Lung (tissue), 11 donors: ENCODE measurements at regions not wholly inside any gene's neighbourhood (a gene's known extent, or its start where the extent isn't known, plus 50 kb on each side); places are given as distances from the start of the nearest gene placed in this dataset.
"Not testable (repeated sequence)": the region's sequence is repeated elsewhere in the genome, so short reads cannot be mapped to it uniquely, and the experiment has no call there.

Experiments
- ATAC-seq: fragments of 200-7000 bp; cut with Tn5 transposase; one replicate; pipeline ENCODE4 v1.9.1; 2020; ENCODE audit warnings: moderate number of reproducible peaks; ENCODE audit not compliant: insufficient read depth, low FRiP score
- DNase-seq, 3 donors: peaks; one replicate each; pipeline ENCODE4 v3.0.0-alpha.2; 2013 to 2017
- H3K27ac ChIP-seq, 2 donors: one replicate each; pipeline ENCODE4 v1.5.1; 2013; ENCODE audit warnings: mild to moderate bottlenecking in 2 of 2, moderate library complexity in 2 of 2, control low read depth in 1 of 2, inconsistent platforms in 1 of 2, low read depth in 1 of 2, low read length in 1 of 2
- H3K27me3 ChIP-seq, 3 donors: one replicate each; pipeline ENCODE4 v1.5.1; 2013; ENCODE audit warnings: low read length in 2 of 3; ENCODE audit not compliant: control insufficient read depth in 3 of 3, insufficient read depth in 3 of 3
- H3K36me3 ChIP-seq, 4 donors: one replicate each; pipeline ENCODE4 v1.5.1; 2013; ENCODE audit warnings: low read length in 4 of 4, mild to moderate bottlenecking in 1 of 4, moderate library complexity in 1 of 4; ENCODE audit not compliant: control insufficient read depth in 4 of 4, insufficient read depth in 4 of 4
- H3K4me1 ChIP-seq, 5 donors: one replicate each; pipeline ENCODE4 v1.5.1; 2013; ENCODE audit warnings: low read length in 5 of 5, mild to moderate bottlenecking in 2 of 5, moderate library complexity in 1 of 5; ENCODE audit not compliant: control insufficient read depth in 5 of 5, insufficient read depth in 5 of 5
- H3K4me3 ChIP-seq: one replicate; pipeline ENCODE4 v1.5.1; 2013; ENCODE audit warnings: mild to moderate bottlenecking, control low read depth, moderate library complexity
- H3K9ac ChIP-seq, 2 donors: one replicate each; pipeline ENCODE4 v1.5.1; 2013; ENCODE audit warnings: low read length in 2 of 2, control low read depth in 1 of 2; ENCODE audit not compliant: insufficient read depth in 1 of 2
- H3K9me3 ChIP-seq, 4 donors: one replicate each; pipeline ENCODE4 v1.5.1; 2013; ENCODE audit warnings: low read length in 3 of 4, mild to moderate bottlenecking in 1 of 4, moderate library complexity in 1 of 4; ENCODE audit not compliant: control insufficient read depth in 4 of 4, insufficient read depth in 3 of 4
- WGBS, 2 donors: extraction: QIAGEN DNeasy Blood & Tissue Kit; methylation state at CpG; one replicate each; pipeline ENCODE4 v1.1.7; 2013; 5-methylcytosine and 5-hydroxymethylcytosine counted together
- TF ChIP-seq, protein P1 (sequence below): IDR thresholded peaks from 2 replicates; pipeline ENCODE4 v1.5.1; 2012; ENCODE audit warnings: mild to moderate bottlenecking; ENCODE audit errors: control extremely low read depth, extremely low read depth
- donor health status: control.
- donor health status: control.
- donor health status: Bipolar disorder and iron deficiency.
- donor health status: healthy.
- donor health status: DM: yes; HTN: yes; CAD: no.

DNA sequence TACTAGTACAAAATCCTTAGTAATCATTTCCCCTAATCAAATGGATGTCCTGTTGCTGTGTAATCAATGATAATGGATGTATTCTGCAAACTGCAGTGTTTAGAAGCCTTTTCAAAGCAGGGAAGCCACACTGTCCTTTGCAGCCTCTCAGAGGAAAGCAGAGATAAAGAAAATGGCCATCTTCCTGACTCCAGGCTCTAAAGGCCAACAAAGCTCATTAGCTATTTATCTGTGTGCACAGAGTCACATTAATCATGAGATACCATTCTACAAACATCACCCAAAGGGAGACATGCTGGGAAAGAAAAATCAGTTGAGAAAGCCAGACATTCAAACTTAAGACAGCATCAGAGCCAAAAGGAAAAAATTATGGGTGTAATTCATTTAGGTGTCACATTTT is 165.0 kb downstream of the RAD51AP2 start:
- Histone ChIP-seq H3K9ac (no peak overlapping the region), H3K27ac (no peak overlapping the region), H3K4me3 (no peak overlapping the region), H3K36me3 (no peaks in the 10 kb centered on the region), H3K4me1 (no peaks in the 10 kb centered on the region), H3K9me3 (no peaks in the 10 kb centered on the region), H3K27me3 (no peaks in the 10 kb centered on the region)
- DNase-seq: no peak
- ATAC-seq: no peak
- TF ChIP-seq, protein P1, sequence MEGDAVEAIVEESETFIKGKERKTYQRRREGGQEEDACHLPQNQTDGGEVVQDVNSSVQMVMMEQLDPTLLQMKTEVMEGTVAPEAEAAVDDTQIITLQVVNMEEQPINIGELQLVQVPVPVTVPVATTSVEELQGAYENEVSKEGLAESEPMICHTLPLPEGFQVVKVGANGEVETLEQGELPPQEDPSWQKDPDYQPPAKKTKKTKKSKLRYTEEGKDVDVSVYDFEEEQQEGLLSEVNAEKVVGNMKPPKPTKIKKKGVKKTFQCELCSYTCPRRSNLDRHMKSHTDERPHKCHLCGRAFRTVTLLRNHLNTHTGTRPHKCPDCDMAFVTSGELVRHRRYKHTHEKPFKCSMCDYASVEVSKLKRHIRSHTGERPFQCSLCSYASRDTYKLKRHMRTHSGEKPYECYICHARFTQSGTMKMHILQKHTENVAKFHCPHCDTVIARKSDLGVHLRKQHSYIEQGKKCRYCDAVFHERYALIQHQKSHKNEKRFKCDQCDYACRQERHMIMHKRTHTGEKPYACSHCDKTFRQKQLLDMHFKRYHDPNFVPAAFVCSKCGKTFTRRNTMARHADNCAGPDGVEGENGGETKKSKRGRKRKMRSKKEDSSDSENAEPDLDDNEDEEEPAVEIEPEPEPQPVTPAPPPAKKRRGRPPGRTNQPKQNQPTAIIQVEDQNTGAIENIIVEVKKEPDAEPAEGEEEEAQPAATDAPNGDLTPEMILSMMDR: no peak

DNA sequence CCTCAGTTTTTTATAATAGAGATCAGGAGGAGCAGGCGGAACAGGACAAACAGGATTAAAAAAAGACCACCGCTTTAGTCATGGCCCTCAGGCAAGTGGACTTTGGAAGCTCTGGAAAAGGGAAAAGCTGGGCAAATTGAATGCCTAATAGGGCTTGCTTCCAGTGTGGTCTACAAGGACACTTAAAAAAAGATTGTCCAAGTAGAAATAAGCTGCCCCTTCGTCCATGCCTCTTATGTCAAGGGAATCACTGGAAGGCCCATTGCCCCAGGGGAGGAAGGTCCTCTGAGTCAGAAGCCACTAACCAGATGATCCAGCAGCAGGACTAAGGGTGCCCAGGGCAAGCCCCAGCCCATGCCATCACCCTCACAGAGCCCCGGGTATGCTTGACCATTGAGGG is 175.5 kb downstream of the RAD51AP2 start:
- 65 to 90% methylated on average over 4 of the region's 4 CpGs for WGBS, 2 donors
- not testable (repeated sequence) for H3K36me3 ChIP-seq, H3K4me3 ChIP-seq, DNase-seq, ATAC-seq, H3K4me1 ChIP-seq, H3K27ac ChIP-seq, H3K9me3 ChIP-seq, H3K27me3 ChIP-seq, H3K9ac ChIP-seq

DNA sequence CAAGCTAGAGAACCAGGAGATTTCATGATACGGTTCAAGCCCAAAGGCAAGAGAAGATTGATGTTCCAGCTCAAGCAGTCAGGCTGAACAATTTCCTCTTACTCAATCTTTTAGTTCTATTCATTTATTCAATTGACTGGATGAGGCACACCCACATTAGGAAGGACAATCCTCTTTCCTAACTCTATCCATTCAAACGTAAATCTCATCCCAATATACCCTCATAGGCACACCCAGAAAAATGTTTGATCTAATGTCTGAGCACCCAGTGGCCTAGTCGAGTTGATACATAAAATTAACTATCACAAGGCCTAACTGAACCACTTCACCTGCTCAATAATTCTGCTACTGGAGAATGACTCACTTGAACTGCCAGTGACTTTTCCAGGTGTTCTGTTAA is 180.7 kb downstream of the RAD51AP2 start:
- no peaks in the 10 kb centered on the region for H3K27me3 ChIP-seq
- no peaks in the 10 kb centered on the region for H3K4me1 ChIP-seq
- no peak overlapping the region for H3K4me3 ChIP-seq
- peaks cover 0 to 2% (median 0%) of the 10 kb centered on the region in 4 donors for H3K9me3 ChIP-seq
- TF ChIP-seq, protein P1: no peak
- WGBS, 2 donors: 75 to 78% methylated on average over 3 of the region's 3 CpGs
- DNase-seq (no peak), ATAC-seq (no peak)
- H3K27ac ChIP-seq: no peak overlapping the region
- no peaks in the 10 kb centered on the region for H3K36me3 ChIP-seq
- no peak overlapping the region for H3K9ac ChIP-seq

DNA sequence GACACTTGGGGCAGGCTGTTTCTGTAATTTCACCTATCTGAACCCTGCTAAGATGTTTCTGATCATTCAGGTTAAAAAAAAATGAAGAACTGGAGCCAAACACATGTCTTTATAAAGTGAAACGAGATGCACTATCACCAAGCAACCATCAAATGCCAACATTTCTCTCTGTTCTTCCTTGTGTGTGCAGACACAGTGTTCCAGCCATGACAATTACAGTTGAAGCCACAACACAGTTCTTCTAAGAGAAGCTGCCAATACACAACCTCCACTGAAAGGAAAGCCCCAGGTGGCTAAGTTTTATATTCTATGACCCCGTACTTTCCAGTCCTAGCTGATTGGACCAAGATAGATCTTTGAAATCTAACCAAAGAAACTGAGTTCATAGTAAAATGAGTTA is 181.8 kb downstream of the RAD51AP2 start:
- H3K9me3 ChIP-seq: peaks cover 0 to 2% (median 0%) of the 10 kb centered on the region in 4 donors
- no peaks in the 10 kb centered on the region for H3K36me3 ChIP-seq
- TF ChIP-seq, protein P1: no peak
- ATAC-seq: no peak
- 74 to 77% methylated on average over 2 of the region's 2 CpGs for WGBS, 2 donors
- no peak overlapping the region for H3K4me3 ChIP-seq
- no peak overlapping the region for H3K27ac ChIP-seq
- no peak overlapping the region for H3K9ac ChIP-seq
- no peaks in the 10 kb centered on the region for H3K4me1 ChIP-seq
- no peaks in the 10 kb centered on the region for H3K27me3 ChIP-seq
- no peak for DNase-seq
